GM18858 (cell line): ENCODE measurements at regions not wholly inside any gene's neighbourhood (a gene's known extent, or its start where the extent isn't known, plus 50 kb on each side); places are given as distances from the start of the nearest gene placed in this dataset.
"Not testable (repeated sequence)": the region's sequence is repeated elsewhere in the genome, so short reads cannot be mapped to it uniquely, and the experiment has no call there.

ENCODE experiments used
- ATAC-seq: cut with Tn5 transposase; IDR thresholded peaks from one replicate; pipeline ENCODE4 v1.9.1; 2021; ENCODE audit not compliant: unreplicated experiment

DNA sequence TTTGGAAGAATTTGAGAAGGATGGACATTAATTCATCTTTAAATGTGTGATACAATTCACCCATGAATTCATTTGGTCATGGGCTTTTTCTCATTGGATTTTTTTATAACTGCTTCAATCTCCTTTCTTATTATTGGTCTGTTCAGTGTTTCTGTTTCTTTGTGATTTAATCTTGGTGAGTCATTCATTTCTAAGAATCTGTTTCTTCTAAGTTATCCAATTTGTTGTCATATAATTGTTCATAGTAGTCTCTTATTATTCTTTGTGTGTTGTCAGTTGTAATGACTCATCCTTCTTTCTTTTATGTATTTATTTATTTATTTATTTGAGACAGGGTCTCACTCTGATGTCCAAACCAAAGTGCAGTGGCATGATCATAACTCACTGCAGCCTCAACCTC, 146.1 kb upstream of the ZNF267 start:
- ATAC-seq: no peak

DNA sequence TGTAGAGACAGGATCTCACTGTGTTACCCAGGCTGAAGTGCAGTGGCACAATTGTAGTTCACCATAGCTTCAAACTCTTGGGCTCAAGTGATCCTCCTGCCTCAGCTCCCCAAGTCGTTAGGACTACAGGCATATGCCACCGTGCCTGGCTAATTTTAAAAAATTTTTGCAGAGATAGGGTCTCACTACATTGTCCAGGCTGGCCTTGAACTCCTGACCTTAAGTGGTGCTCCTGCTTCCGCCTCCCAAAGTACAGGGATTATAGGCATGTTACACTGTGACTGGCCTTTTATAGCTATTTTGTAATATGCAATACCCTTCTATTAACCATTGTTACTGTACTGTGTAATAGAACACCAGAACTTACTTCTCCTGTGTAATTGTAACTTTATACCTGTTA, 139.3 kb upstream of the ZNF267 start:
- no peak for ATAC-seq

- ATAC-seq: not testable (repeated sequence)
Measured at GRCh38 chr16:31745098-31745497, 128.5 kb upstream of the ZNF267 start.

DNA sequence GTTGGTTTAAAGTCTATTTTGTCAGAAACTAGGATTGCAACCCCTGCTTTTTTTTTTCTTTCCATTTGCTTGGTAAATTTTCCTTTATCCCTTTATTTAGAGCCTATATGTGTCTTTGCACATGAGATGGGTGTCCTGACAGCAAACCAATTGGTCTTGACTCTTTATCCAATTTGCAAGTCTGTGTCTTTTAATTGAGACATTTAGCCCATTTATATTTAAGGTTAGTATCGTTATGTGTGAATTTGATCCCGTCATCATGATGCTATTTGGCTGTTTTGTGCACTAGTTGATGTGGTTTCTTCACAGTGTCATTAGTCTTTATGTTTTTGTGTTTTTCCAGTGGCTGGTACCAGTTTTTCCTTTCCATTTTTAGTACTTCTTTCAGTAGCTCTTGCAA, 127.7 kb upstream of the ZNF267 start:
- no peak for ATAC-seq

GRCh38 chr16:31754998-31755615, 118.5 kb upstream of the ZNF267 start:
- no peak for ATAC-seq

- no peak for ATAC-seq
Measured at GRCh38 chr16:31764103-31764502, 109.5 kb upstream of the ZNF267 start.

DNA sequence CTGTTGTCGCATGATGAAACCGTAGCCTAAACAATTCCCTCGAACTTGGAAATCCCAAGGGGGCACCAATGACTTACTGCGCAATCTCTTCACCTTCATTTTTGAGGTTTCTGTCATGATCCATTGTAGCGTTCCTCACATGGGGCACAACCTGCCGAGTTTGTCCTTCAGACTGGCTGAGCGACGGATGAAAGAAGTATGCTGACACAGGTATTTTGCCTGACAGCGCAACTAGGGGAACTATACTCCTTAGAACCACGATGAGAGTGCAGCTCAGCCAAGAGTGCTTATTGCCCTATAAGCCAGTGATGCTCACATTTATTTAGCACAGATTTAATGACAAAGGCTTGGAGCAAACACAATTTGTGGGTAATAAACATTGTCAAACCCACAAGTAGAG, 106.3 kb upstream of the ZNF267 start:
- no peak for ATAC-seq

GRCh38 chr16:31780342-31780741, 93.3 kb upstream of the ZNF267 start:
- no peak for ATAC-seq

DNA sequence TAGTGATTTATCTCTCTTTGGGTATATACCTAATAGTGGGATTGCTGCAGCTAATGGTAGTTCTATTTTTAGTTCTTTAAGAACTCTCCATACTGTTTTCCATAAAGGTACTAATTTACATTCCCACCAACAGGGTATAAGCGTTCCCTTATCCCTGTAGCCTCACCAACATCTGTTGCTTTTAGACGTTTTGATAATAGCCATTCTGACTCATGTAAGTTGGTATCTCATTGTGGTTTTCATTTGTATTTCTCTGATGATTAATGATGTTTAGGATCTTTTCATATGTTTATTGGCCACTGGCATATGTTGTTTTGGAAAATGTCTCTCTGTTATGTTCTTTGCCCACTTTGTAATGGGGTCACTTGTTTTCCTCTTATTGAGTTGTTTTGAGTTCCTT, 88.5 kb upstream of the ZNF267 start:
- ATAC-seq: no peak

DNA sequence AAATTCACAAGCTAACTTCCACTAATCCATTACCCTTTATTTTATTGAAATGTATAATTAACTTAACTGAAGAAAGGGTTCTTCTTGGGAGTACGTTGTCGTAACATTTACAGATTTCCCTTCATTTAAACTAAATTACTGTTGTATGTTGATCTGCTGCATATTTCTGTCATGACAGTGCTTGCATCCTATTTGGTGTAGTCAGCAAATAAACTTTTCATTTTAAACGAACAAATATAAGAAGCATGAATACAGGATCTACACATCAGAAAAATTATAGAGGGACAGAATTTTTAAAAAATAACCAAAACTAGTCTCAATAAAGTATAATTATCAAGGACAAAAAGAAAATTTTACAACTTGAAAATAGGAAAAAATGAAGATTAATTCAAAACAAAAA, 66.5 kb upstream of the ZNF267 start:
- no peak for ATAC-seq

DNA sequence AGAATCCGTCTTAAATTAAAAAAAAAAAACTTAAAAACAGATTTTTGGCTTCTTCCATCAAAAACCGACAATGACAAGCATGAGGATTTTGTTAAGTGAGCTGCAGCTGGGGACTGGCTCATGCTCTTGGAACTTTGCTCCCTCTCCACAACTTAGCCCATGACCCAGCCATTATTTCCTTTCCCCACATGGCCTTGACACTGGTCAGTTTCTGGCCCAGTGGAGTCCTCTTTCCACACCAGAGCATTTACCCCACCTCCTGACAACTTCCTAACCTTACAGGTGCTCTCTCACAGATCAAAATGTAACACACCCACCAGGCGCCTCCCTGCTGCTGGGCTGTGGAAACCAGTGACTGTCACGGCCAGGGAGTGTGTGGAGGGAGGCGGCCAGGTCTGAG, 62.7 kb upstream of the ZNF267 start:
- no peak for ATAC-seq

GRCh38 chr16:31816141-31816540, 57.5 kb upstream of the ZNF267 start:
- ATAC-seq: not testable (repeated sequence)

- no peak for ATAC-seq
Measured at GRCh38 chr16:31819386-31819785, 54.2 kb upstream of the ZNF267 start.

- ATAC-seq: no peak
Measured at GRCh38 chr16:31819948-31820347, 53.7 kb upstream of the ZNF267 start.
